Adipocyte (in vitro differentiated cells): ENCODE measurements at regions not wholly inside any gene's neighbourhood (a gene's known extent, or its start where the extent isn't known, plus 50 kb on each side); places are given as distances from the start of the nearest gene placed in this dataset.

ENCODE experiments used
- DNase-seq: peaks from one replicate; pipeline ENCODE4 v3.0.0-alpha.2; 2015; ENCODE audit warnings: low read depth
- H3K27me3 ChIP-seq: replicated peaks from 2 replicates; pipeline ENCODE4 v1.7.0; 2013; ENCODE audit warnings: mild to moderate bottlenecking, low read length, moderate library complexity; ENCODE audit not compliant: control insufficient read depth, insufficient read depth
- H3K36me3 ChIP-seq: 2 replicates; pipeline ENCODE4 v1.7.0; 2013; ENCODE audit warnings: low read length, mild to moderate bottlenecking, moderate library complexity; ENCODE audit not compliant: control insufficient read depth, insufficient read depth, severe bottlenecking
- H3K4me1 ChIP-seq: 2 replicates; pipeline ENCODE4 v1.7.0; 2013; ENCODE audit warnings: mild to moderate bottlenecking, low read length, moderate library complexity; ENCODE audit not compliant: control insufficient read depth, insufficient read depth
- H3K4me3 ChIP-seq: 2 replicates; pipeline ENCODE4 v1.7.0; 2013; ENCODE audit warnings: mild to moderate bottlenecking, low read length, moderate library complexity
- H3K9ac ChIP-seq: 2 replicates; pipeline ENCODE4 v1.7.0; 2013; ENCODE audit warnings: mild to moderate bottlenecking, low read length, moderate library complexity
- H3K9me3 ChIP-seq: 2 replicates; pipeline ENCODE4 v1.7.0; 2013; ENCODE audit warnings: mild to moderate bottlenecking, low read length, moderate library complexity; ENCODE audit not compliant: control insufficient read depth

GRCh38 chr12:21713133-21713532 is 55.5 kb upstream of the LDHB start:
- Histone ChIP-seq H3K27me3 (no peaks in the 10 kb centered on the region), H3K36me3 (no peaks in the 10 kb centered on the region), H3K4me1 (peaks cover 22% of the 10 kb centered on the region), H3K4me3 (no peak overlapping the region), H3K9ac (no peak overlapping the region), H3K9me3 (no peaks in the 10 kb centered on the region)
- DNase-seq, result no peak

DNA sequence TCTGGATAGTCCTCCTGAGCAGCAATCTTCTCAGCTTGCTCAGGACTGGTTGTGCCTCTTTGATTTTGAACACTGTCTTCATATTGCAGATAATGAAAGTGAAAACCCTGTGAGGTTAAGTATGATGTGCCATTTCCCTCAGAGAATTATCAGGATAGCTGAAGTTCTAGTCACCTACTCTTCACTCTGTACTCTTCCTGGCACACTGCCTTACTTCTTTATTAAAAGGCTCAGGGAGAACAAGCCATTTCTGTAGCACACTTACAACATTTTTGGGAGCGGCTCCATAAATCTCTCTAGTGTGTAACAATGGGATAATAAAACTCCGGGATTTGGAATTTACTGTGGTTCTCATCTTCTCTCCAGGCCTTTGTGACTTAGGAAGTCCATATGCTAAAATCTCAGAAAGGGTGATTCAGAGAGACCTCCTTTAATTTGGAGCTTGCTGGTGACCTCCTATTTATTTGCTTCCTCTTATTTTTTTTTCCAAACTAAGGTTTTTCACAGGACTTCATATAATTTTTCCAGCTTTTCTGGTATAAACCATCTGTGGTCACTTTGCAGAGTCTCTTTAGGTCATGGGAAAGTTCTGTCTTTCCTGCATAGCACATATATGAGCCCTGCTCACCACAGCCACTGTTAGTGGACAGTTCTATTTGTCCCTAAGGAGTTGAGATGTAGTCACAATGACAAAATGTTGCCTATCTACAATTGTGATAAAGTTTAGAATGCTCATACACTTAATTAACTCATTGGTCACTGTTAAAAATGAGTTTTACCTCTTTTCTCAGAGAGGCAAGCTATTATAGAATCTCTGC is 53.5 kb upstream of the LDHB start:
- DNase-seq, result peak; percentile 1

More for the DNA sequence above, 53.5 kb upstream of the LDHB start:
- no peaks in the 10 kb centered on the region for H3K36me3 ChIP-seq
- H3K9me3 ChIP-seq, result no peaks in the 10 kb centered on the region
- peak overlapping the region; percentile 16 for H3K9ac ChIP-seq
- H3K4me3 ChIP-seq, result peak overlapping the region; percentile 19
- H3K4me1 ChIP-seq, result peaks cover 22% of the 10 kb centered on the region
- no peaks in the 10 kb centered on the region for H3K27me3 ChIP-seq
